H1 (cell line): ENCODE measurements at regions not wholly inside any gene's neighbourhood (a gene's known extent, or its start where the extent isn't known, plus 50 kb on each side); places are given as distances from the start of the nearest gene placed in this dataset.

ENCODE experiments used
- CTCF ChIA-PET: fragments of 300-600 bp; sonication (Branson Sonifier 250); formaldehyde crosslinking; loops from one replicate; lab custom pipeline; 2021; ENCODE audit not compliant: partially characterized antibody; lab: Charles Lee
- POLR2A ChIA-PET: fragments of 300-600 bp; sonication (Branson Sonifier 250); formaldehyde crosslinking; loops from one replicate; lab custom pipeline; 2021; ENCODE audit warnings: inconsistent platforms; ENCODE audit not compliant: partially characterized antibody; lab: Charles Lee
- DNase-seq, 2 experiments: peaks; one replicate each; pipeline versions ENCODE4 v3.0.0 to v3.0.0-alpha.2; 2010 to 2022; ENCODE audit warnings: low spot score in 2 of 2, low read depth in 1 of 2, mixed read lengths in 1 of 2
- FAIRE-seq: peaks from 2 replicates; lab custom pipeline; 2011; peaks lifted over from hg19 to GRCh38; lab: Jason Lieb, UNC
- H2AFZ ChIP-seq: 2 replicates; pipeline ENCODE4 v1.8.1; 2012; ENCODE audit warnings: low read length, inconsistent platforms
- H2AK5ac ChIP-seq: 2 replicates; pipeline ENCODE4 v1.6.1; 2013; ENCODE audit warnings: low read depth, low read length
- H2BK120ac ChIP-seq: replicated peaks from 2 replicates; pipeline ENCODE3; 2013; ENCODE audit warnings: low read depth, low read length, inconsistent platforms
- H2BK12ac ChIP-seq: 2 replicates; pipeline ENCODE4 v1.6.1; 2013; ENCODE audit warnings: low read depth, low read length
- H2BK15ac ChIP-seq: 2 replicates; pipeline ENCODE4 v1.6.1; 2013; ENCODE audit warnings: low read length
- H2BK20ac ChIP-seq: 2 replicates; pipeline ENCODE4 v1.6.1; 2013; ENCODE audit warnings: low read length
- H2BK5ac ChIP-seq: 2 replicates; pipeline ENCODE4 v1.6.1; 2013; ENCODE audit warnings: low read depth, low read length
- H3K14ac ChIP-seq: 2 replicates; pipeline ENCODE4 v1.6.1; 2013; ENCODE audit warnings: inconsistent platforms; ENCODE audit not compliant: insufficient read length
- H3K18ac ChIP-seq: 2 replicates; pipeline ENCODE4 v1.6.1; 2013; ENCODE audit warnings: low read length; ENCODE audit errors: extremely low read depth
- H3K23ac ChIP-seq: 2 replicates; pipeline ENCODE4 v1.6.1; 2013; ENCODE audit warnings: inconsistent platforms; ENCODE audit not compliant: insufficient read length
- H3K23me2 ChIP-seq: 2 replicates; pipeline ENCODE4 v1.6.1; 2013; ENCODE audit warnings: low read depth, low read length
- H3K27ac ChIP-seq: 2 replicates; pipeline ENCODE4 v1.6.1; 2011; ENCODE audit warnings: low read depth, low read length, inconsistent platforms
- H3K27me3 ChIP-seq, 4 experiments: replicated peaks in 1 of 4; 1 replicate in 1 of 4; 2 replicates in 3 of 4; pipeline versions ENCODE4 v1.6.1 to v1.8.1; 2011 to 2013; ENCODE audit warnings: low read length in 3 of 4, mild to moderate bottlenecking in 3 of 4, inconsistent platforms in 2 of 4, mixed read lengths in 2 of 4, moderate library complexity in 1 of 4; ENCODE audit not compliant: control insufficient read depth in 3 of 4, insufficient read depth in 3 of 4; ENCODE audit errors: extremely low read depth in 1 of 4
- H3K36me3 ChIP-seq, 4 experiments: 2 replicates each; pipeline versions ENCODE4 v1.6.1 to v1.8.1; 2011 to 2013; ENCODE audit warnings: mild to moderate bottlenecking in 4 of 4, low read length in 3 of 4, moderate library complexity in 2 of 4, control low read depth in 1 of 4, inconsistent platforms in 1 of 4; ENCODE audit not compliant: insufficient read depth in 4 of 4, control insufficient read depth in 2 of 4
- H3K4ac ChIP-seq: replicated peaks from 2 replicates; pipeline ENCODE3; 2013; ENCODE audit warnings: low read length, low read depth, mixed read lengths, inconsistent platforms; ENCODE audit not compliant: insufficient read length
- H3K4me1 ChIP-seq, 4 experiments: replicated peaks in 1 of 4; 1 replicate in 1 of 4; 2 replicates in 3 of 4; pipeline versions ENCODE4 v1.6.1 to v1.8.1; 2011 to 2013; ENCODE audit warnings: low read length in 3 of 4, inconsistent platforms in 2 of 4, mixed read lengths in 1 of 4; ENCODE audit not compliant: insufficient read depth in 4 of 4, control insufficient read depth in 3 of 4
- H3K4me2 ChIP-seq, 2 experiments: 2 replicates each; pipeline versions ENCODE4 v1.6.1 to v1.8.1; 2011 to 2013; ENCODE audit warnings: low read depth in 2 of 2, low read length in 2 of 2, control low read depth in 1 of 2, inconsistent platforms in 1 of 2, mild to moderate bottlenecking in 1 of 2; ENCODE audit not compliant: insufficient read depth in 1 of 2
- H3K4me3 ChIP-seq, 4 experiments: fragments of 200-600, 300-600 bp in 1 of 4; sonication (generic), shearing (Covaris generic), sonication (Bioruptor Twin) in 1 of 4; 2 replicates each; pipeline versions ENCODE4 v1.5.1 to v1.8.1; 2011 to 2016; ENCODE audit warnings: low read length in 4 of 4, low read depth in 3 of 4, control low read depth in 2 of 4, inconsistent platforms in 2 of 4, mild to moderate bottlenecking in 2 of 4, mixed read lengths in 1 of 4, moderate library complexity in 1 of 4; ENCODE audit not compliant: insufficient read depth in 2 of 4; ENCODE audit errors: extremely low read depth in 1 of 4
- H3K56ac ChIP-seq: replicated peaks from 2 replicates; pipeline ENCODE3; 2013; ENCODE audit warnings: low read depth, mild to moderate bottlenecking, mixed read lengths, low read length, inconsistent platforms; ENCODE audit not compliant: insufficient read length
- H3K79me1 ChIP-seq: 2 replicates; pipeline ENCODE4 v1.6.1; 2013; ENCODE audit warnings: low read depth, low read length, control low read depth
- H3K79me2 ChIP-seq, 2 experiments: 2 replicates each; pipeline versions ENCODE4 v1.6.1 to v1.8.1; 2012 to 2013; ENCODE audit warnings: low read length in 2 of 2, mild to moderate bottlenecking in 2 of 2, inconsistent platforms in 1 of 2; ENCODE audit not compliant: insufficient read depth in 2 of 2, control insufficient read depth in 1 of 2
- H3K9ac ChIP-seq, 4 experiments: replicated peaks in 1 of 4; 1 replicate in 1 of 4; 2 replicates in 3 of 4; pipeline versions ENCODE4 v1.6.1 to v1.8.1; 2011 to 2013; ENCODE audit warnings: low read depth in 3 of 4, low read length in 3 of 4, control low read depth in 2 of 4, mild to moderate bottlenecking in 2 of 4, moderate library complexity in 2 of 4, inconsistent platforms in 1 of 4; ENCODE audit errors: extremely low read depth in 1 of 4
- H3K9me3 ChIP-seq, 2 experiments: 2 replicates each; pipeline versions ENCODE4 v1.6.1 to v1.8.1; 2012 to 2013; ENCODE audit warnings: mild to moderate bottlenecking in 2 of 2, moderate library complexity in 2 of 2, control low read depth in 1 of 2, inconsistent platforms in 1 of 2, low read depth in 1 of 2, low read length in 1 of 2, mixed read lengths in 1 of 2; ENCODE audit not compliant: insufficient read depth in 2 of 2
- H4K20me1 ChIP-seq, 2 experiments: replicated peaks in 1 of 2; 2 replicates each; pipeline versions ENCODE3 to v1.8.1; 2011 to 2013; ENCODE audit warnings: inconsistent platforms in 2 of 2, low read length in 2 of 2, mild to moderate bottlenecking in 1 of 2; ENCODE audit not compliant: insufficient read depth in 2 of 2, control insufficient read depth in 1 of 2
- H4K5ac ChIP-seq: 2 replicates; pipeline ENCODE4 v1.6.1; 2013; ENCODE audit warnings: low read length, low read depth, mixed read lengths, inconsistent platforms; ENCODE audit not compliant: insufficient read length
- H4K8ac ChIP-seq: 2 replicates; pipeline ENCODE4 v1.8.0; 2013; ENCODE audit warnings: mild to moderate bottlenecking, moderate library complexity, low read length, inconsistent platforms; ENCODE audit not compliant: insufficient read depth; ENCODE audit errors: extremely low read depth
- H4K91ac ChIP-seq: replicated peaks from 2 replicates; pipeline ENCODE3; 2013; ENCODE audit warnings: low read length, mixed read lengths, inconsistent platforms; ENCODE audit not compliant: insufficient read length
- CTCF ChIP-seq, 3 experiments: IDR thresholded peaks; 1 replicate in 2 of 3; 2 replicates in 1 of 3; pipeline versions ENCODE4 v1.5.1 to v1.6.1; 2011; ENCODE audit warnings: low read length in 3 of 3, mild to moderate bottlenecking in 3 of 3, inconsistent platforms in 2 of 3, low read depth in 1 of 3, moderate library complexity in 1 of 3; ENCODE audit not compliant: insufficient read depth in 1 of 3; ENCODE audit errors: control extremely low read depth in 1 of 3
- POLR2AphosphoS5 ChIP-seq: IDR thresholded peaks from 2 replicates; pipeline ENCODE4 v1.6.1; 2011; ENCODE audit warnings: low read depth, low read length
- RAD21 ChIP-seq, 2 experiments: IDR thresholded peaks in 1 of 2; conservative IDR thresholded peaks in 1 of 2; 2 replicates each; pipeline ENCODE4 v1.6.1; 2011; ENCODE audit warnings: low read depth in 2 of 2, low read length in 2 of 2, improper control_type of control experiment in 1 of 2, inconsistent platforms in 1 of 2, mild to moderate bottlenecking in 1 of 2, moderate library complexity in 1 of 2
- RNF2 ChIP-seq: fragments of 200-900, 300-1000 bp; sonication (generic); IDR thresholded peaks from 2 replicates; pipeline ENCODE4 v1.7.1; 2016; ENCODE audit warnings: borderline replicate concordance, low read depth, mild to moderate bottlenecking, antibody characterized with exemption, low read length; ENCODE audit not compliant: poor library complexity, severe bottlenecking; ENCODE audit errors: missing control alignments
- SIN3A ChIP-seq, 2 experiments: IDR thresholded peaks in 1 of 2; conservative IDR thresholded peaks in 1 of 2; 2 replicates each; pipeline ENCODE4 v1.6.1; 2011 to 2012; ENCODE audit warnings: low read length in 2 of 2, improper control_type of control experiment in 1 of 2, low read depth in 1 of 2, mild to moderate bottlenecking in 1 of 2
- SP1 ChIP-seq: IDR thresholded peaks from 2 replicates; pipeline ENCODE4 v1.6.1; 2011; ENCODE audit warnings: low read depth, low read length
- TCF12 ChIP-seq: IDR thresholded peaks from 2 replicates; pipeline ENCODE4 v1.6.1; 2011; ENCODE audit warnings: low read depth, mild to moderate bottlenecking, low read length
- ZNF274 ChIP-seq: IDR thresholded peaks from 2 replicates; pipeline ENCODE4 v1.7.0; 2012; ENCODE audit warnings: low read length, borderline replicate concordance; ENCODE audit errors: extremely low read depth
- WGBS, 2 experiments: shearing (Covaris generic) in 1 of 2; methylation state at CpG; one replicate each; pipeline versions ENCODE4 v1.1.6 to v1.1.7; 2013 to 2015; ENCODE audit warnings: low lambda C conversion rate in 2 of 2, mixed read lengths in 2 of 2, inconsistent platforms in 1 of 2, low coverage in 1 of 2, missing lambda C conversion rate in 1 of 2; ENCODE audit not compliant: insufficient replicate concordance in 2 of 2, insufficient coverage in 1 of 2, insufficient read length in 1 of 2; ENCODE audit errors: extremely low coverage in 1 of 2, missing lambda C conversion rate in 1 of 2; 5-methylcytosine and 5-hydroxymethylcytosine counted together

GRCh38 chr20:47989957-47990356 lies 204.7 kb upstream of the SULF2 start:
- Histone ChIP-seq H3K27me3 (no peaks in the 10 kb centered on the region), H3K4me1 (peaks cover 1 to 12% (median 5%) of the 10 kb centered on the region in 4 experiments; a peak in 4 of 7 replicates), H3K4ac (no peak overlapping the region), H3K23me2 (no peaks in the 10 kb centered on the region), H4K20me1 (no peaks in the 10 kb centered on the region), H2BK12ac (no peak overlapping the region), H2BK20ac (no peak overlapping the region), H2BK120ac (no peak overlapping the region), H4K5ac (no peak overlapping the region), H4K8ac (no peak overlapping the region; the same call in 1 of the 2 replicates), H3K36me3 (peaks cover 0 to 4% (median 2%) of the 10 kb centered on the region in 4 experiments; a peak in 2 of 8 replicates), H2AK5ac (no peak overlapping the region), H3K79me2 (no peaks in the 10 kb centered on the region), H3K14ac (no peak overlapping the region), H3K18ac (no peak overlapping the region), H4K91ac (peak overlapping the region; percentile 36), H3K9ac (no peak overlapping the region; a peak in 1 of 7 replicates), H3K4me2 (no peak overlapping the region), H3K56ac (no peak overlapping the region), H3K27ac (no peak overlapping the region), H3K4me3 (no peak overlapping the region), H2BK5ac (no peak overlapping the region), H3K9me3 (peaks cover 9 to 16% of the 10 kb centered on the region in 2 experiments), H2AFZ (no peak overlapping the region), H3K23ac (no peak overlapping the region), H3K79me1 (no peaks in the 10 kb centered on the region), H2BK15ac (no peak overlapping the region)
- ChIA-PET POLR2A (interaction anchor here (0.8 kb wide), 1 partner anchor 15 kb away, joined by 3 read pairs; no protein-coding TSS in a partner anchor), CTCF (no interaction called here)
- DNase-seq (no peak), FAIRE-seq (no peak)
- WGBS, 2 experiments, result 89% methylated on average over 4 of the region's 4 CpGs; no CpG with 5 or more reads in 1 of the 2 experiments
- TF ChIP-seq ZNF274 (no peak), TCF12 (no peak), RAD21 (IDR thresholded peaks at IDR 0.05 in 1 of 2, conservative IDR thresholded peaks at IDR 0.05 in 1 of 2; ENCODE audit: low read depth in 2 of 2, low read length in 2 of 2) (no peak), RNF2 (no peak), CTCF (IDR thresholded peaks at IDR 0.05; ENCODE audit: control extremely low read depth in 1 of 3, insufficient read depth in 1 of 3, low read depth in 1 of 3, low read length in 3 of 3) (no peak), SIN3A (conservative IDR thresholded peaks at IDR 0.05 in 1 of 2, IDR thresholded peaks at IDR 0.05 in 1 of 2; ENCODE audit: low read depth in 1 of 2, low read length in 2 of 2) (no peak), SP1 (no peak), POLR2AphosphoS5 (no peak)
